Activated naive CD4-positive, alpha-beta T cell treated with anti-CD3 and anti-CD28 coated beads, Interleukin-2, amount 50 U/mL, for 24 hours (primary cell): ENCODE measurements at regions not wholly inside any gene's neighbourhood (a gene's known extent, or its start where the extent isn't known, plus 50 kb on each side); places are given as distances from the start of the nearest gene placed in this dataset.

Experiments used
- H3K27ac Mint-ChIP-seq: one replicate; pipeline ENCODE4 v1.8.0; 2021; ENCODE audit warnings: mild to moderate bottlenecking, mixed read lengths
- H3K27me3 Mint-ChIP-seq: one replicate; pipeline ENCODE4 v1.8.0; 2021; ENCODE audit warnings: mixed read lengths
- H3K36me3 Mint-ChIP-seq: one replicate; pipeline ENCODE4 v1.8.0; 2021; ENCODE audit warnings: mixed read lengths
- H3K4me1 Mint-ChIP-seq: one replicate; pipeline ENCODE4 v1.8.0; 2021; ENCODE audit warnings: mixed read lengths
- H3K4me3 Mint-ChIP-seq: one replicate; pipeline ENCODE4 v1.8.0; 2021; ENCODE audit warnings: mild to moderate bottlenecking, mixed read lengths
- H3K9me3 Mint-ChIP-seq: one replicate; pipeline ENCODE4 v1.8.0; 2021; ENCODE audit warnings: mixed read lengths

- Mint-ChIP-seq H3K27me3 (no peaks in the 10 kb centered on the region), H3K4me1 (no peaks in the 10 kb centered on the region), H3K27ac (no peak overlapping the region), H3K4me3 (no peak overlapping the region), H3K36me3 (no peaks in the 10 kb centered on the region), H3K9me3 (no peaks in the 10 kb centered on the region)
Observed at GRCh38 chr19:28331596-28331995, 881.4 kb downstream of the UQCRFS1 start.

GRCh38 chr19:28330831-28331230, 882.1 kb downstream of the UQCRFS1 start:
- no peak overlapping the region for H3K27ac Mint-ChIP-seq
- H3K4me1 Mint-ChIP-seq, result peaks cover 7% of the 10 kb centered on the region

DNA sequence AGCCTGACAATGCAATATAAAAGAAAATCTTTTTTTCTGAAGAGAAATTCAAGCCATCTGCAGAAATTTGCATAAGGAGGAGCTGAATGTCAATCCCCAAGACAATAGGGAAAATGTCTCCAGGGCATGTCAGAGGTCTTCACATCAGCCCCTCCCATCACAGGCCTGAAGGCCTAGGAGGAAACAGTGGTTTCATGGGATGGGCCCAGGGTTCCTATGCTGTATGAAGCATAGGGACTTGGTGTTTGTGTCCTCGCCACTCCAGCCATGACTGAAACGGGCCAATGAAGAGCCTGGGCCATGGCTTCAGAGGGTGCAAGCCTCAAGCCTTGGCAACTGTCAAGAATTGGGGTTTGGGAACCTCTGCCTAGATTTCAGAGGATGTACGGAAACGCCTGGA, 883.5 kb downstream of the UQCRFS1 start:
- H3K4me3 Mint-ChIP-seq, result no peak overlapping the region
- no peaks in the 10 kb centered on the region for H3K9me3 Mint-ChIP-seq

More at GRCh38 chr19:28330831-28331230, 882.1 kb downstream of the UQCRFS1 start:
- Mint-ChIP-seq H3K27me3 (no peaks in the 10 kb centered on the region), H3K4me3 (no peak overlapping the region), H3K36me3 (no peaks in the 10 kb centered on the region), H3K9me3 (no peaks in the 10 kb centered on the region)

GRCh38 chr19:28327905-28328304, 885.0 kb downstream of the UQCRFS1 start:
- Mint-ChIP-seq H3K4me1 (peaks cover 18% of the 10 kb centered on the region), H3K4me3 (no peak overlapping the region), H3K27ac (no peak overlapping the region), H3K36me3 (no peaks in the 10 kb centered on the region), H3K9me3 (no peaks in the 10 kb centered on the region), H3K27me3 (no peaks in the 10 kb centered on the region)

More for the DNA sequence above, 883.5 kb downstream of the UQCRFS1 start:
- Mint-ChIP-seq H3K36me3 (no peaks in the 10 kb centered on the region), H3K27ac (no peak overlapping the region), H3K27me3 (no peaks in the 10 kb centered on the region), H3K4me1 (peaks cover 18% of the 10 kb centered on the region)

GRCh38 chr19:28326746-28327145, 886.2 kb downstream of the UQCRFS1 start:
- H3K27ac Mint-ChIP-seq, result no peak overlapping the region
- no peaks in the 10 kb centered on the region for H3K36me3 Mint-ChIP-seq
- H3K9me3 Mint-ChIP-seq, result no peaks in the 10 kb centered on the region
- H3K4me1 Mint-ChIP-seq, result peaks cover 18% of the 10 kb centered on the region
- no peak overlapping the region for H3K4me3 Mint-ChIP-seq
- no peaks in the 10 kb centered on the region for H3K27me3 Mint-ChIP-seq

GRCh38 chr19:28324275-28325060, 888.5 kb downstream of the UQCRFS1 start:
- H3K36me3 Mint-ChIP-seq, result no peaks in the 10 kb centered on the region
- H3K4me1 Mint-ChIP-seq, result peaks cover 18% of the 10 kb centered on the region
- H3K27me3 Mint-ChIP-seq, result no peaks in the 10 kb centered on the region
- no peak overlapping the region for H3K27ac Mint-ChIP-seq
- no peak overlapping the region for H3K4me3 Mint-ChIP-seq
- no peaks in the 10 kb centered on the region for H3K9me3 Mint-ChIP-seq

- Mint-ChIP-seq H3K27ac (no peak overlapping the region), H3K4me1 (peaks cover 18% of the 10 kb centered on the region), H3K27me3 (no peaks in the 10 kb centered on the region), H3K4me3 (no peak overlapping the region), H3K9me3 (no peaks in the 10 kb centered on the region), H3K36me3 (no peaks in the 10 kb centered on the region)
Observed at GRCh38 chr19:28322945-28323344, 890.0 kb downstream of the UQCRFS1 start.

DNA sequence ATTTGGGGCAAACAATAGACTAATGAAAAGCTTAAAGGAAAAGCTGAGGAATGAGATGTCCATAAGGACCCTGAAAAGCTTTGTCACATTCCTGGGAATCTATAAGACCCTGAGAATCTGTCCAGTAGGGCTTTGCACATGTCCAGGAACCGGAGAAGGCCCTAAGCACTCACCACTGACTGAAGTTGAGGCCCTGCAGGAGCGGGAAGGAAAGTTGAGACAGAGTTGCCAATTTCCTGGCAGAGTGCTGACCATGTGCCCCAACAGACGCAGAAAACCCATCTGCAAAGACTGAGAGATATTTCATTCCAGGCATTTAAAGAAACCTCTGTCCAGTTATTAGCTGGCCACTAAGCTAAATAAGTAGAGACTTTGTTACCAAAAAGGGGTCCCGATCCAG, 890.5 kb downstream of the UQCRFS1 start:
- H3K27me3 Mint-ChIP-seq, result no peaks in the 10 kb centered on the region
- no peaks in the 10 kb centered on the region for H3K36me3 Mint-ChIP-seq
- H3K27ac Mint-ChIP-seq, result no peak overlapping the region
- peaks cover 18% of the 10 kb centered on the region for H3K4me1 Mint-ChIP-seq
- H3K4me3 Mint-ChIP-seq, result no peak overlapping the region
- no peaks in the 10 kb centered on the region for H3K9me3 Mint-ChIP-seq

GRCh38 chr19:28319918-28320317, 893.0 kb downstream of the UQCRFS1 start:
- peaks cover 2% of the 10 kb centered on the region for H3K4me1 Mint-ChIP-seq
- no peak overlapping the region for H3K4me3 Mint-ChIP-seq
- H3K27ac Mint-ChIP-seq, result no peak overlapping the region
- no peaks in the 10 kb centered on the region for H3K36me3 Mint-ChIP-seq
- no peaks in the 10 kb centered on the region for H3K9me3 Mint-ChIP-seq
- H3K27me3 Mint-ChIP-seq, result no peaks in the 10 kb centered on the region

GRCh38 chr19:28319227-28319626, 893.7 kb downstream of the UQCRFS1 start:
- Mint-ChIP-seq H3K4me1 (no peaks in the 10 kb centered on the region), H3K4me3 (no peak overlapping the region), H3K27ac (no peak overlapping the region), H3K9me3 (no peaks in the 10 kb centered on the region), H3K27me3 (no peaks in the 10 kb centered on the region), H3K36me3 (no peaks in the 10 kb centered on the region)

DNA sequence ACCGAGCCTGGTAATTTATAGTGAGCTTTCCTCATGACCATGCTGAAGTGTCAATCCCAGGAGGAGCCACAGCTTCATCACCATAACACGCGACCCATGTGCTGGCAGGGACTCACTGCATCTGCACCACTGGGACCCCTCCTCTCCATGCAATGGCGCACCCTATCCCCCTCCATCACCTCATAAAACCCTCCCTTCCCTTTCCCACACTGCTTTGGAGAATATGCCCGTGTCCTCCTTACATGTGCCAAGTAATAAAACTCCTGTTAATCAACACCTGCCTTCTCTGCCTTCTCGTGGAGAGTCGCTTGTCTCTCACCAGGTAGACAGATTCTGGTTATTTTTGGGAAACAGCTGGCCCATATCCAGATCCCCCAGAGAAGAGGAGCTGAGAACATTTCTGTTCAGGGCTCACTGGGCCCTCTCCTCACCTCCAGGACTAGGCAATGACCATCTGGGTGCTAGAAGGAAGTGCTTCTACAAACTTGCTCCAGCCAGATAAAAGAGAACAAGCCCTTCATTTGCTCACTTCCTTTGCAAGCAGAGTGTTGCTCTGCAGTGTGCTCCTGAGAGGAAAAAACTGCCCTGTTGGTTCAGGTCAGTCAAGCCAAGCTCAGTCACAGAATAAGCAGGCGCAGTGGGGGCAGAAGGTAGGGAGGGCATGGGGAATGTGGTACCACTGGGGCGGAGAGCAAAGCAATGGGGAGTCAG, 894.3 kb downstream of the UQCRFS1 start:
- Mint-ChIP-seq H3K9me3 (no peaks in the 10 kb centered on the region), H3K36me3 (no peaks in the 10 kb centered on the region), H3K27ac (no peak overlapping the region), H3K27me3 (no peaks in the 10 kb centered on the region), H3K4me1 (no peaks in the 10 kb centered on the region), H3K4me3 (no peak overlapping the region)

GRCh38 chr19:28316464-28316863, 896.5 kb downstream of the UQCRFS1 start:
- no peaks in the 10 kb centered on the region for H3K4me1 Mint-ChIP-seq
- no peaks in the 10 kb centered on the region for H3K36me3 Mint-ChIP-seq
- H3K27me3 Mint-ChIP-seq, result no peaks in the 10 kb centered on the region
- H3K27ac Mint-ChIP-seq, result no peak overlapping the region
- H3K4me3 Mint-ChIP-seq, result no peak overlapping the region
- no peaks in the 10 kb centered on the region for H3K9me3 Mint-ChIP-seq

GRCh38 chr19:28314756-28315155, 898.2 kb downstream of the UQCRFS1 start:
- Mint-ChIP-seq H3K4me3 (no peak overlapping the region), H3K27me3 (no peaks in the 10 kb centered on the region), H3K36me3 (no peaks in the 10 kb centered on the region), H3K9me3 (no peaks in the 10 kb centered on the region), H3K4me1 (no peaks in the 10 kb centered on the region), H3K27ac (no peak overlapping the region)

- Mint-ChIP-seq H3K9me3 (no peaks in the 10 kb centered on the region), H3K36me3 (no peaks in the 10 kb centered on the region), H3K4me1 (no peaks in the 10 kb centered on the region), H3K27me3 (no peaks in the 10 kb centered on the region), H3K27ac (no peak overlapping the region), H3K4me3 (no peak overlapping the region)
Observed at GRCh38 chr19:28314287-28314686, 898.7 kb downstream of the UQCRFS1 start.

GRCh38 chr19:28313633-28314032, 899.3 kb downstream of the UQCRFS1 start:
- Mint-ChIP-seq H3K27ac (no peak overlapping the region), H3K27me3 (no peaks in the 10 kb centered on the region), H3K36me3 (no peaks in the 10 kb centered on the region), H3K4me3 (no peak overlapping the region), H3K9me3 (no peaks in the 10 kb centered on the region), H3K4me1 (no peaks in the 10 kb centered on the region)

DNA sequence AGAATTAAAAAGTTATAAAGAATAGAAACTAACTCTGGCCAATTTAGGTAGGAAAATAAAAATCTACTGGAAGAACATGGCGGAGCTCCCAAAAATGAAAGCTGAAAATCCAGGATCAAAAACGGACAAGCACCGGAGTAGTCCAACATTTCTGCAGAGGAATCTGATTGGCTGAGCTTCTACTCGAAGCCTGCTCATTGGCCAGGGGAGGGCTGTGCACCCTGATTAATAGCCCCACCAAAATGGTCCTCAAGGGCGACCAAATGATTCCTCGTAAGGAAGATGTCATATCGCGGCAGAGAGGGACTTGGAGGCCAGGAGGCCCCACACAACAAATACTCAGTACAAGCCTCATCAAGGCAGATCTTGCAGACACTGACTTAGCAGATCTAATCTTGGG, 900.7 kb downstream of the UQCRFS1 start:
- H3K4me3 Mint-ChIP-seq, result no peak overlapping the region
- no peaks in the 10 kb centered on the region for H3K27me3 Mint-ChIP-seq
- H3K4me1 Mint-ChIP-seq, result no peaks in the 10 kb centered on the region
- H3K27ac Mint-ChIP-seq, result no peak overlapping the region
- no peaks in the 10 kb centered on the region for H3K9me3 Mint-ChIP-seq
- H3K36me3 Mint-ChIP-seq, result no peaks in the 10 kb centered on the region
